HEK293 (cell line): ENCODE measurements at regions not wholly inside any gene's neighbourhood (a gene's known extent, or its start where the extent isn't known, plus 50 kb on each side); places are given as distances from the start of the nearest gene placed in this dataset.

Experiments used
- CTCF ChIP-seq: fragments of 450-650 bp; formaldehyde crosslinking; IDR thresholded peaks from 2 replicates; pipeline ENCODE4 v1.5.1; 2016; ENCODE audit warnings: missing biosample characterization, missing genetic modification characterization
- YY1 ChIP-seq: fragments of 450-650 bp; formaldehyde crosslinking; IDR thresholded peaks from 2 replicates; pipeline ENCODE4 v1.5.1; 2018; ENCODE audit warnings: missing biosample characterization, missing genetic modification characterization
- ZFP37 ChIP-seq: fragments of 450-650 bp; formaldehyde crosslinking; IDR thresholded peaks from 2 replicates; pipeline ENCODE4 v1.5.1; 2016; ENCODE audit warnings: missing biosample characterization, missing genetic modification characterization
- ZNF175 ChIP-seq: fragments of 450-650 bp; formaldehyde crosslinking; IDR thresholded peaks from 2 replicates; pipeline ENCODE4 v1.5.1; 2016; ENCODE audit warnings: missing biosample characterization, missing genetic modification characterization
- ZNF280D ChIP-seq: fragments of 450-650 bp; formaldehyde crosslinking; IDR thresholded peaks from 2 replicates; pipeline ENCODE4 v1.5.1; 2016; ENCODE audit warnings: missing biosample characterization, missing genetic modification characterization
- ZNF398 ChIP-seq: fragments of 450-650 bp; formaldehyde crosslinking; IDR thresholded peaks from 2 replicates; pipeline ENCODE4 v1.5.1; 2017; ENCODE audit warnings: missing biosample characterization, missing genetic modification characterization
- ZNF561 ChIP-seq: fragments of 450-650 bp; IDR thresholded peaks from 2 replicates; pipeline ENCODE4 v1.5.1; 2018; ENCODE audit warnings: missing biosample characterization, missing genetic modification characterization, borderline replicate concordance

- TF ChIP-seq CTCF (tag by site-specific recombination) (no peak), ZFP37 (tag by site-specific recombination) (no peak), ZNF398 (tag by site-specific recombination) (no peak), ZNF561 (tag by site-specific recombination) (no peak), ZNF280D (tag by site-specific recombination) (no peak), ZNF175 (tag by site-specific recombination) (no peak), YY1 (no peak)
Measured at GRCh38 chr2:183597841-183598240, 473.6 kb downstream of the NUP35 start.
